ENCODE measurements at regions not wholly inside any gene's neighbourhood (a gene's known extent, or its start where the extent isn't known, plus 50 kb on each side); places are given as distances from the start of the nearest gene placed in this dataset.

DNA sequence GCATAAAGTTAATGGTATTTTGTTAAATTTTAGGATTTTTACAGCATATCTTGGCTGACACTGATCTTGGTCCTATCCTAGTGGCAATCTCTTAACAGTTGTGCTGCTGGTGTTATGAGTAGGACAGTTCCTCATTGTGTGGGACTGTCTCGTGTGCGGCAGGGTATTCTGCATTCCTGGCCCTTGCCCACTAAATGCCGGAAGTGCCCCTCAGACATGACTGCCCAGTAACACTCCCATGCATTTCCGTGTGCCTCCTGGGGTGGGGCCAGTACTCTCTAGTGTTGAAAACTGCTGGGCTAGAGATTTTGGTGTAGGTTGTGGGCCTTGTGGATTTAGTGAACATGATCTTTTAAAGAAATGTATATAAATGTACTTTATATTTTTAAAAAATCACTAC lies 227.1 kb upstream of the DMRT1 start:
- TF ChIP-seq POLR2A (IDR thresholded peaks at IDR 0.05; ENCODE audit: low read depth, low read length), result no peak
- no peak for TF ChIP-seq RCOR1 (IDR thresholded peaks at IDR 0.05; ENCODE audit: insufficient replicate concordance, low read length)
- no peak for TF ChIP-seq MAFK (IDR thresholded peaks at IDR 0.05; ENCODE audit: low read depth, low read length)

Measured in IMR-90 (cell line).